Mucosa of rectum (tissue), 2 donors: ENCODE measurements at regions not wholly inside any gene's neighbourhood (a gene's known extent, or its start where the extent isn't known, plus 50 kb on each side); places are given as distances from the start of the nearest gene placed in this dataset.
"Not testable (repeated sequence)": the region's sequence is repeated elsewhere in the genome, so short reads cannot be mapped to it uniquely, and the experiment has no call there.

Experiments
- H3K27ac ChIP-seq, 2 donors: one replicate each; pipeline ENCODE4 v1.7.0; 2013; ENCODE audit warnings: inconsistent platforms in 2 of 2, low read depth in 2 of 2, low read length in 2 of 2
- H3K27me3 ChIP-seq, 2 donors: one replicate each; pipeline ENCODE4 v1.7.0; 2013; ENCODE audit warnings: low read length in 2 of 2; ENCODE audit not compliant: control insufficient read depth in 2 of 2, insufficient read depth in 2 of 2
- H3K36me3 ChIP-seq, 2 donors: one replicate each; pipeline ENCODE4 v1.7.0; 2013; ENCODE audit warnings: low read length in 2 of 2; ENCODE audit not compliant: control insufficient read depth in 2 of 2, insufficient read depth in 2 of 2
- H3K4me1 ChIP-seq, 2 donors: one replicate each; pipeline ENCODE4 v1.7.0; 2013; ENCODE audit warnings: low read length in 2 of 2, mild to moderate bottlenecking in 1 of 2; ENCODE audit not compliant: control insufficient read depth in 2 of 2, insufficient read depth in 2 of 2
- H3K4me3 ChIP-seq, 2 donors: one replicate each; pipeline ENCODE4 v1.7.0; 2013; ENCODE audit warnings: low read length in 2 of 2
- H3K9ac ChIP-seq, 2 donors: one replicate each; pipeline ENCODE4 v1.7.0; 2013; ENCODE audit warnings: low read length in 2 of 2, low read depth in 1 of 2, mild to moderate bottlenecking in 1 of 2
- H3K9me3 ChIP-seq, 2 donors: one replicate each; pipeline ENCODE4 v1.7.0; 2013; ENCODE audit warnings: low read length in 2 of 2; ENCODE audit not compliant: control insufficient read depth in 2 of 2
- donor health status: healthy.
- donor health status: Normal muscosa, but diverticular disease.

DNA sequence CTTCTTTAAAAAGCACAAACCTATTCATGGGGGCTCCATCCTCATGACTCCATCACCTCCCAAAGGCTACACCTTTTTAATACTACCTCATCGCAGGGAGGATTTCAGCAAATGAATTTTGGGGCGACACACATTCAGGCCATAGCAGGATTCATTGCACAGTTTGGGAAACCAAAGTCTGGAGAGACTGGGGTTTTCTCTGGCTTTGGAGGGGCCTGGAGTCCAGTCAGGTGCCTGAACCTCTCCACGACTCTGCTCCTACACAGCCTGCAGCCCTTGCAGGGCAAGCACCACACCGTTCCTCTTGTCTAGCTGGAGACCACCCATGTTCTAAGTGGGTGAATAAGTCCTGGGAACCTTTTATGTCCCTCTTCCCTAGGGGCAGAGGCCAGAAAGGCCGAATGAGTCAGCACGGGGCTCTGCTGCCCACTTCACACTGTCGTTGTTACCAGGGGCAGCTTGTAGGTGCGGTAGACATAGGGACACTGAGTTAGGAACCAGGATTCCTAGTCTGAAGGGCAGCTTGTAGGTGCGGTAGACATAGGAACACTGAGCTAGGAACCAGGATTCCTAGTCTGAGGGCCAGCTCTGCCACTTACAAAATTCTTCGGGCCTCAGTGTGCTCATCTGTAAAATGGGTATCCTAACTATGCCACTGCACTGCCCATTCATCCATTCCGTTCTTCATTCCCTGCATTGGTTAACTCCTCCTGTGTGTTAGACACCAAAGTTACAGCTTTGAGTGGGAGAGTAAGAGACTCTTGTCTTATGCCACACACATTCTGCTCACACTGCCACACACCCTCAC, 251.7 kb upstream of the B3GAT1 start:
- Histone ChIP-seq H3K9ac (no peak overlapping the region), H3K36me3 (no peaks in the 10 kb centered on the region), H3K27ac (no peak overlapping the region), H3K4me1 (no peaks in the 10 kb centered on the region), H3K4me3 (no peak overlapping the region), H3K9me3 (no peaks in the 10 kb centered on the region), H3K27me3 (peaks cover 0 to 3% of the 10 kb centered on the region in 2 donors)

DNA sequence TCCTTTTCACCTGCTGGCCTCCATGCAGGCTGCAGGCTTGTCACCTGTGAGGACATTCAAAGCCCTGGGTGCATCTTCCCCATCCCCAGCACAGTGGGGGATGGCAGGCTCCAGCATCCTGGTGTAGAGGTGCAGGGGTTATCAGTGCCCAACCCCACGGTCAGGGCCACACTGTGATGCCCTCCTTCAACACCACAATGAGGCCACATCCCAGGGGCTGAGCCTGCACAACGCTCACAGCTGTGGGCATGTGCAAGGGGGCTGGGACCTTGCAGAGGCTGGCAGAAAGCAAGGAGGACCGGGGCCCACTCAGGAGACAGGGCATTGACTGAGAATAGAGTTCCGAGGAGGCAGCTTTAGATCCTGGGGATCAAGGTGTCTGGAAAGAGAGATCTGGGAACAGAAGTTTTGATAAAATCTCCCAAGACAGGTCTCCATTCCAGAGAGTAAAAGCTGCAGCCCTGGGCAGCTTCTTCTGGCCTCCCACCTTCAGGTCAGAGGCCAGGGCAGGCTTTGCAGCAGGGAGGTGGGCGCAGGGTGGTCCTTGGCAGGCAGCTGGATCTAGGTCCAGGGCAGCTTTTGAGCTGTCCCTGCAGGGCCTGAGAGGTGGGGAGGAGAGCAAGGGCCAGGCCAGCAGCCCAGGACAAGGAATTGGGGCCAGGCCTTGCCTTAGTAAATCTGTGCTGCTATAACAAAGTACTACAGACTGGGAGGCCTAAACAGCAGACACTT, 250.8 kb upstream of the B3GAT1 start:
- Histone ChIP-seq H3K4me1 (no peaks in the 10 kb centered on the region), H3K9ac (no peak overlapping the region), H3K4me3 (no peak overlapping the region), H3K27me3 (peaks cover 0 to 2% of the 10 kb centered on the region in 2 donors), H3K36me3 (no peaks in the 10 kb centered on the region), H3K9me3 (no peaks in the 10 kb centered on the region), H3K27ac (no peak overlapping the region)

GRCh38 chr11:134661660-134662059, 249.6 kb upstream of the B3GAT1 start:
- no peak overlapping the region for H3K9ac ChIP-seq
- H3K9me3 ChIP-seq: no peaks in the 10 kb centered on the region
- peaks cover 2% of the 10 kb centered on the region in 2 donors for H3K27me3 ChIP-seq
- no peaks in the 10 kb centered on the region for H3K4me1 ChIP-seq
- no peak overlapping the region for H3K4me3 ChIP-seq
- H3K36me3 ChIP-seq: no peaks in the 10 kb centered on the region
- H3K27ac ChIP-seq: no peak overlapping the region

- Histone ChIP-seq H3K4me1 (no peaks in the 10 kb centered on the region), H3K27ac (no peak overlapping the region), H3K9ac (no peak overlapping the region), H3K36me3 (no peaks in the 10 kb centered on the region), H3K4me3 (no peak overlapping the region), H3K27me3 (peaks cover 0 to 2% of the 10 kb centered on the region in 2 donors), H3K9me3 (no peaks in the 10 kb centered on the region)
Measured at GRCh38 chr11:134660416-134660815, 248.4 kb upstream of the B3GAT1 start.

- H3K4me3 ChIP-seq: no peak overlapping the region
- no peaks in the 10 kb centered on the region for H3K9me3 ChIP-seq
- no peaks in the 10 kb centered on the region for H3K4me1 ChIP-seq
- H3K27me3 ChIP-seq: peaks cover 0 to 2% of the 10 kb centered on the region in 2 donors
- no peaks in the 10 kb centered on the region for H3K36me3 ChIP-seq
- no peak overlapping the region for H3K27ac ChIP-seq
- H3K9ac ChIP-seq: no peak overlapping the region
Measured at GRCh38 chr11:134659882-134660281, 247.8 kb upstream of the B3GAT1 start.

DNA sequence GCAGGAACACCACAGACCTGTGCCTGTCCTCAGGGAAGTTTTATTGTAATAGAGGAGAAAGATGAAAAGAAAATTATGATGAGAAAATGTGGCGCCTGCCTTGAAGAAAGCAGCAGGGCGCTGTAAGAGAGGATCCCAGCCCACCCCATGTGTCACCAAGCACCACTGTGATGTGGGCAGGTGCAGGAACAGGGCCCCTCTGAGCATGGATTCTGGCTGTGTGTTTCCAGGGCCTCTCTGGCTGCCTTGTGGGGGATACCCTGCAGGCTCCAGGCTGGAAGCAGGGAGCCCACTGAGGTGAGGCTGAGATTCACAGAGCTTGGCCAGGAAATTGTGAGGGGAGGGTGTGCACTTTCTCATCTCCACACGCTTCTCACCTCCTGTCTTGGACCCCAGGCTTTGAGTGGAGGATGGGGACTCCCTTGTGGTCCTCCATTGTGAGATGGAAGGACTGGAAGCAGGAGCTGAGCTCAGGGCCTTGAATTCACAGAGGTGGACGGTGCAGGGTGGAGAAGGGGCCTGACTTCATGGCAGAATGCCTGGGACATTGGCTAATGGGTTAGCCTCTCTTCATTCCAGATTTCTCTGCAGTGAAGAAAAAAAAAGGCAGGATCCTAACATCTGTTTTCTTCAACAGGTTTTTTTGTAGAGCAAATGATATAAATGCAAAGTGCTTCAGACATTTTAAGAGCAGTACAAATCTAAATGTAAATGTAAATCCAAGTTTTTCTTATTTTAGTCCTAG, 246.6 kb upstream of the B3GAT1 start:
- Histone ChIP-seq H3K9ac (no peak overlapping the region), H3K4me1 (no peaks in the 10 kb centered on the region), H3K9me3 (no peaks in the 10 kb centered on the region), H3K36me3 (no peaks in the 10 kb centered on the region), H3K27me3 (peaks cover 0 to 2% of the 10 kb centered on the region in 2 donors), H3K27ac (no peak overlapping the region), H3K4me3 (no peak overlapping the region)

DNA sequence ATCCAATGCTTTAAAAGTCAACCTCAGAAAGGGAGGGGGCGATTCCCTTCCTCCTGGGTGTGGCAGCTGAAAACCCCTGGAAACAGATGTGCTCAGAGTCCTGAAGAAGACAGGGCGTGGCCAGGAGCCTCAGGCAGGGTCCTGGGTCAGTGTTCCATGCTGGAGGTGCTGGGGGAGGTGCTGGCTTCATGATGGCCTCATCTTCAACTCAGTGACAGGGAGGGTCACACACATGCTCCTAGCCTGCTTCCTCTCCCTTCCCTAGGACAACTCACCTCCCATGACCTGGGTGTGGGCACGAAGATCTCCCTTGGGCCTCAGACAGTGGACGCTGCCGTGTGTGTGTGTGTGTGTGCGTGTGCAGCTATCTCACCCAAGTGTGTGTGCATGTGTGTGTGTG, 245.6 kb upstream of the B3GAT1 start:
- no peak overlapping the region for H3K4me3 ChIP-seq
- H3K36me3 ChIP-seq: no peaks in the 10 kb centered on the region
- H3K27ac ChIP-seq: no peak overlapping the region
- H3K4me1 ChIP-seq: no peaks in the 10 kb centered on the region
- H3K9ac ChIP-seq: no peak overlapping the region
- H3K9me3 ChIP-seq: no peaks in the 10 kb centered on the region
- peaks cover 0 to 2% of the 10 kb centered on the region in 2 donors for H3K27me3 ChIP-seq

DNA sequence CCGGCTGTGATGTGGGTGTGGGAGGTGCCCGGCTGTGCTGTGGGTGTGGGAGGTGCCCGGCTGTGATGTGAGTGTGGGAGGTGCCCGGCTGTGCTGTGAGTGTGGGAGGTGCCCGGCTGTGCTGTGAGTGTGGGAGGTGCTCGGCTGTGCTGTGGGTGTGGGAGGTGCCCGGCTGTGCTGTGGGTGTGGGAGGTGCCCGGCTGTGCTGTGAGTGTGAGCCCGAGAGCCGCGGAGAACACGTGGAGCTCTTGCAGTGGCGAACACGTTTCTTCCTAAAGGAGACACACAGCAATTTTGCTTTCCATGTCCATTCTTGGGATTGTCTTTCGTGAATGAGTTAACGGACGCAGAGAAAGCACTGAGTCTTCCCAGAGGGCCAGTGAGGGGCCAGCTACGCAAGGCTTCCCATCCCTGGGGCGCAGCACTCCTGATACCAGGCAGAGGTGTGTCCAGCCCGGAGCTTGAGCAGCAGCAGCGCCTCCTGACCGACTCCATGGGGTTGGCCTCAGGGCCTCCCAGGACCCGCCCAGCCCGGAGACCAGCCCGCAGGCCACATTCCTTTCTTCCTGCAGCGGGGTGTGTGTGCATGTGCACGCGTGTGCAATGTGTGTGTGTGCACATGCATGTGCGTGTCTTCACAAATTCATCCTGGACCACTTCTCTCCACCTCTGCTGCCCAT, 245.0 kb upstream of the B3GAT1 start:
- H3K4me1 ChIP-seq: no peaks in the 10 kb centered on the region
- no peak overlapping the region for H3K27ac ChIP-seq
- H3K9ac ChIP-seq: no peak overlapping the region
- H3K9me3 ChIP-seq: no peaks in the 10 kb centered on the region
- no peak overlapping the region for H3K4me3 ChIP-seq
- peaks cover 0 to 2% of the 10 kb centered on the region in 2 donors for H3K27me3 ChIP-seq
- H3K36me3 ChIP-seq: no peaks in the 10 kb centered on the region

DNA sequence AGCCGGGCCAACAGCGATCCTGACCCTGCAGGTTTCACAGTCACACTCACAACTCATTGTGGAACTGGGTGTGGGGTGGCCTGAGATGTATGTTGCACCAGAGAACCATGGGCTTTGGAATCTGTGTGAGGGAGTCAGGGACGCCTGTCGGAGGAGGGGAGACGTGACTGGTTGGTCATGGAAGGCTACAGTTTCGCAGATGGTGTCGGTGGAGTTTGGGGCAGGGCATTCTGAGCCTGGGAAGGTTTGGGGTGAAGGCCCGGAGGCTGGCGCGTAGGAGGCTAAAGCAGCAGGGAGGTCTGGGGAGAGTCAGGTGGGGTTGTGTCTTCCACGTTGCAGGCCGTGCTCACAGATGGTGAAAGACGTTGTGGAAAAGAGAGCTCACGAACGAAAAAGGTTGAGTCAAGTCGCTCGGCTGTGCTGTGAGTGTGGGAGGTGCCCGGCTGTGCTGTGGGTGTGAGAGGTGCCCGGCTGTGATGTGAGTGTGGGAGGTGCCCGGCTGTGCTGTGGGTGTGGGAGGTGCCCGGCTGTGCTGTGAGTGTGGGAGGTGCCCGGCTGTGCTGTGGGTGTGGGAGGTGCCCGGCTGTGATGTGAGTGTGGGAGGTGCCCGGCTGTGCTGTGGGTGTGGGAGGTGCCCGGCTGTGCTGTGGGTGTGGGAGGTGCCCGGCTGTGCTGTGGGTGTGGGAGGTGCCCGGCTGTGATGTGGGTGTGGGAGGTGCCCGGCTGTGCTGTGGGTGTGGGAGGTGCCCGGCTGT, 244.2 kb upstream of the B3GAT1 start:
- H3K27me3 ChIP-seq, H3K36me3 ChIP-seq, H3K27ac ChIP-seq, H3K4me1 ChIP-seq, H3K9ac ChIP-seq, H3K9me3 ChIP-seq, H3K4me3 ChIP-seq: not testable (repeated sequence)
